Liver (tissue), 3 donors: ENCODE measurements at regions not wholly inside any gene's neighbourhood (a gene's known extent, or its start where the extent isn't known, plus 50 kb on each side); places are given as distances from the start of the nearest gene placed in this dataset.

Experiments used
- CTCF ChIP-seq: fragments of 150-350 bp; IDR thresholded peaks from 2 replicates; pipeline ENCODE4 v1.5.1; 2017; ENCODE audit warnings: improper control_type of control experiment, low read depth, low read length; ENCODE audit not compliant: missing input control
- EGR1 ChIP-seq, 2 donors: IDR thresholded peaks; 2 replicates each; pipeline ENCODE4 v1.6.1; 2016 to 2018; ENCODE audit warnings: antibody characterized with exemption in 2 of 2, low read depth in 2 of 2
- HNF4A ChIP-seq, 2 donors: conservative IDR thresholded peaks; 2 replicates each; pipeline ENCODE4 v1.6.1; 2016; ENCODE audit warnings: antibody characterized with exemption in 2 of 2, mild to moderate bottlenecking in 2 of 2
- MAX ChIP-seq: IDR thresholded peaks from 2 replicates; pipeline ENCODE4 v1.6.1; 2016; ENCODE audit warnings: antibody characterized with exemption
- RAD21 ChIP-seq, 2 donors: IDR thresholded peaks; 2 replicates each; pipeline ENCODE4 v1.6.1; 2016; ENCODE audit warnings: antibody characterized with exemption in 2 of 2, mild to moderate bottlenecking in 2 of 2
- REST ChIP-seq: IDR thresholded peaks from 2 replicates; pipeline ENCODE4 v1.6.1; 2016; ENCODE audit warnings: antibody characterized with exemption, mild to moderate bottlenecking
- RXRA ChIP-seq, 2 donors: IDR thresholded peaks; 2 replicates each; pipeline ENCODE4 v1.6.1; 2017 to 2018; ENCODE audit warnings: antibody characterized with exemption in 2 of 2, mild to moderate bottlenecking in 1 of 2
- YY1 ChIP-seq: IDR thresholded peaks from 2 replicates; pipeline ENCODE4 v1.6.1; 2016; ENCODE audit warnings: antibody characterized with exemption, mild to moderate bottlenecking
- donor health status: healthy.
- donor health status: healthy.

GRCh38 chr20:50340541-50340940, 149.9 kb downstream of the CEBPB start:
- no peak for TF ChIP-seq MAX
- no peak for TF ChIP-seq CTCF
- TF ChIP-seq HNF4A (conservative IDR thresholded peaks at IDR 0.05) = no peak
- no peak for TF ChIP-seq RAD21 (IDR thresholded peaks at IDR 0.05)
- no peak for TF ChIP-seq EGR1 (IDR thresholded peaks at IDR 0.05; ENCODE audit: low read depth in 2 of 2)
- no peak for TF ChIP-seq REST
- no peak for TF ChIP-seq RXRA (IDR thresholded peaks at IDR 0.05)
- TF ChIP-seq YY1 = no peak
